Posterior vena cava (tissue), 2 donors: ENCODE measurements at regions not wholly inside any gene's neighbourhood (a gene's known extent, or its start where the extent isn't known, plus 50 kb on each side); places are given as distances from the start of the nearest gene placed in this dataset.
"Not testable (repeated sequence)": the region's sequence is repeated elsewhere in the genome, so short reads cannot be mapped to it uniquely, and the experiment has no call there.

Source experiments
- DNase-seq: peaks from one replicate; pipeline ENCODE4 v3.0.0-alpha.2; 2020; ENCODE audit warnings: low spot score
- intact Hi-C, 2 donors: fragments of 100-400 bp; cut with DNase I; formaldehyde crosslinking; loops; one replicate each; pipeline versions ENCODE4 v1.14.1 to v1.14.2; 2022 to 2023
- donor health status: DM: yes; HTN: yes; CAD: no.
- donor health status: DM: yes; HTN: yes; CAD: no.

- intact Hi-C loops, result no loop called here
- no peak for DNase-seq
Observed at GRCh38 chr19:28582344-28582743, 630.6 kb downstream of the UQCRFS1 start.

- DNase-seq, result no peak
- intact Hi-C loops, result no loop called here
Observed at GRCh38 chr19:28581468-28581770, 631.5 kb downstream of the UQCRFS1 start.

GRCh38 chr19:28578786-28579505, 634.0 kb downstream of the UQCRFS1 start:
- DNase-seq, result peak; percentile 25
- intact Hi-C loops, result no loop called here

GRCh38 chr19:28578208-28578607, 634.7 kb downstream of the UQCRFS1 start:
- DNase-seq, result peak; percentile 38
- intact Hi-C loops, result no loop called here

- peak; percentile 23 for DNase-seq
- intact Hi-C loops, result no loop called here
Observed at GRCh38 chr19:28577666-28578065, 635.3 kb downstream of the UQCRFS1 start.

GRCh38 chr19:28577233-28577632, 635.7 kb downstream of the UQCRFS1 start:
- intact Hi-C loops, result no loop called here
- DNase-seq, result peak; percentile 19

- intact Hi-C loops, result no loop called here
- no peak for DNase-seq
Observed at GRCh38 chr19:28575816-28576215, 637.1 kb downstream of the UQCRFS1 start.

- DNase-seq, intact Hi-C loops: not testable (repeated sequence)
Observed at GRCh38 chr19:28575312-28575711, 637.6 kb downstream of the UQCRFS1 start.

- intact Hi-C loops, result no loop called here
- no peak for DNase-seq
Observed at GRCh38 chr19:28574212-28574611, 638.7 kb downstream of the UQCRFS1 start.

GRCh38 chr19:28569132-28570131, 643.5 kb downstream of the UQCRFS1 start:
- intact Hi-C loops, result no loop called here
- DNase-seq, result peak; percentile 23

- intact Hi-C loops, result no loop called here
- DNase-seq, result peak; percentile 62
Observed at GRCh38 chr19:28567834-28568233, 645.1 kb downstream of the UQCRFS1 start.

- no peak for DNase-seq
- intact Hi-C loops, result no loop called here
Observed at GRCh38 chr19:28563964-28564921, 648.7 kb downstream of the UQCRFS1 start.

- intact Hi-C loops, result no loop called here
- no peak for DNase-seq
Observed at GRCh38 chr19:28560786-28561185, 652.2 kb downstream of the UQCRFS1 start.

- intact Hi-C loops, result no loop called here
- DNase-seq, result no peak
Observed at GRCh38 chr19:28558783-28559182, 654.2 kb downstream of the UQCRFS1 start.

- intact Hi-C loops, result no loop called here
- DNase-seq, result no peak
Observed at GRCh38 chr19:28556371-28556770, 656.6 kb downstream of the UQCRFS1 start.

GRCh38 chr19:28555317-28555716, 657.6 kb downstream of the UQCRFS1 start:
- intact Hi-C loops, result no loop called here
- no peak for DNase-seq

- intact Hi-C loops, result no loop called here
- no peak for DNase-seq
Observed at GRCh38 chr19:28554321-28555091, 658.4 kb downstream of the UQCRFS1 start.

- intact Hi-C loops, result no loop called here
- DNase-seq, result no peak
Observed at GRCh38 chr19:28553764-28554163, 659.2 kb downstream of the UQCRFS1 start.

GRCh38 chr19:28553005-28553404, 659.9 kb downstream of the UQCRFS1 start:
- DNase-seq, result no peak
- intact Hi-C loops, result no loop called here
